Liver (tissue), 7 donors: ENCODE measurements at regions not wholly inside any gene's neighbourhood (a gene's known extent, or its start where the extent isn't known, plus 50 kb on each side); places are given as distances from the start of the nearest gene placed in this dataset.

Experiments
- DNase-seq: peaks from one replicate; pipeline ENCODE4 v3.0.0-alpha.2; 2017; ENCODE audit warnings: low spot score
- H3K27ac ChIP-seq, 2 donors: one replicate each; pipeline ENCODE4 v1.7.0; 2013; ENCODE audit warnings: inconsistent platforms in 2 of 2, low read length in 2 of 2, control low read depth in 1 of 2, low read depth in 1 of 2, mild to moderate bottlenecking in 1 of 2
- H3K27me3 ChIP-seq, 4 donors: one replicate each; pipeline versions ENCODE4 v1.6.1 to v1.7.0; 2013; ENCODE audit warnings: low read length in 3 of 4, inconsistent platforms in 1 of 4, mild to moderate bottlenecking in 1 of 4, moderate library complexity in 1 of 4; ENCODE audit not compliant: control insufficient read depth in 4 of 4, insufficient read depth in 4 of 4
- H3K36me3 ChIP-seq, 4 donors: one replicate each; pipeline versions ENCODE4 v1.6.1 to v1.7.0; 2013; ENCODE audit warnings: low read length in 3 of 4, mild to moderate bottlenecking in 3 of 4, low read depth in 1 of 4, moderate library complexity in 1 of 4; ENCODE audit not compliant: control insufficient read depth in 4 of 4, insufficient read depth in 3 of 4
- H3K4me1 ChIP-seq, 4 donors: one replicate each; pipeline versions ENCODE4 v1.6.1 to v1.7.0; 2013; ENCODE audit warnings: low read length in 3 of 4, mild to moderate bottlenecking in 3 of 4, moderate library complexity in 1 of 4; ENCODE audit not compliant: control insufficient read depth in 4 of 4, insufficient read depth in 4 of 4
- H3K4me3 ChIP-seq, 3 donors: one replicate each; pipeline versions ENCODE4 v1.6.1 to v1.7.0; 2013; ENCODE audit warnings: low read length in 3 of 3, control low read depth in 1 of 3, low read depth in 1 of 3, mild to moderate bottlenecking in 1 of 3
- H3K9ac ChIP-seq, 2 donors: one replicate each; pipeline ENCODE4 v1.7.0; 2013; ENCODE audit warnings: low read length in 2 of 2, mild to moderate bottlenecking in 2 of 2, moderate library complexity in 2 of 2, control low read depth in 1 of 2, low read depth in 1 of 2
- H3K9me3 ChIP-seq, 4 donors: one replicate each; pipeline versions ENCODE4 v1.6.1 to v1.7.0; 2013; ENCODE audit warnings: low read length in 3 of 4; ENCODE audit not compliant: control insufficient read depth in 4 of 4
- ATF3 ChIP-seq: IDR thresholded peaks from 2 replicates; pipeline ENCODE4 v1.6.1; 2016; ENCODE audit warnings: antibody characterized with exemption
- EGR1 ChIP-seq, 2 donors: IDR thresholded peaks; 2 replicates each; pipeline ENCODE4 v1.6.1; 2016 to 2018; ENCODE audit warnings: antibody characterized with exemption in 2 of 2, low read depth in 2 of 2
- FOXA1 ChIP-seq: IDR thresholded peaks from 2 replicates; pipeline ENCODE4 v1.6.1; 2016; ENCODE audit warnings: antibody characterized with exemption
- FOXA2 ChIP-seq: IDR thresholded peaks from 2 replicates; pipeline ENCODE4 v1.6.1; 2016; ENCODE audit warnings: antibody characterized with exemption
- GABPA ChIP-seq, 2 donors: IDR thresholded peaks in 1 of 2; conservative IDR thresholded peaks in 1 of 2; 2 replicates each; pipeline ENCODE4 v1.6.1; 2016; ENCODE audit warnings: antibody characterized with exemption in 2 of 2, mild to moderate bottlenecking in 1 of 2, moderate library complexity in 1 of 2
- HNF4A ChIP-seq, 2 donors: conservative IDR thresholded peaks; 2 replicates each; pipeline ENCODE4 v1.6.1; 2016; ENCODE audit warnings: antibody characterized with exemption in 2 of 2, mild to moderate bottlenecking in 2 of 2
- HNF4G ChIP-seq: IDR thresholded peaks from 2 replicates; pipeline ENCODE4 v1.6.1; 2016; ENCODE audit warnings: antibody characterized with exemption
- JUND ChIP-seq, 2 donors: IDR thresholded peaks; 2 replicates each; pipeline ENCODE4 v1.6.1; 2016; ENCODE audit warnings: antibody characterized with exemption in 2 of 2
- MAX ChIP-seq: IDR thresholded peaks from 2 replicates; pipeline ENCODE4 v1.6.1; 2016; ENCODE audit warnings: antibody characterized with exemption
- NR2F2 ChIP-seq: IDR thresholded peaks from 2 replicates; pipeline ENCODE4 v1.6.1; 2016; ENCODE audit warnings: antibody characterized with exemption
- RAD21 ChIP-seq, 2 donors: IDR thresholded peaks; 2 replicates each; pipeline ENCODE4 v1.6.1; 2016; ENCODE audit warnings: antibody characterized with exemption in 2 of 2, mild to moderate bottlenecking in 2 of 2
- REST ChIP-seq: IDR thresholded peaks from 2 replicates; pipeline ENCODE4 v1.6.1; 2016; ENCODE audit warnings: antibody characterized with exemption, mild to moderate bottlenecking
- RXRA ChIP-seq, 2 donors: IDR thresholded peaks; 2 replicates each; pipeline ENCODE4 v1.6.1; 2017 to 2018; ENCODE audit warnings: antibody characterized with exemption in 2 of 2, mild to moderate bottlenecking in 1 of 2
- SP1 ChIP-seq: IDR thresholded peaks from 2 replicates; pipeline ENCODE4 v1.6.1; 2018; ENCODE audit warnings: antibody characterized with exemption, mild to moderate bottlenecking
- TAF1 ChIP-seq: conservative IDR thresholded peaks from 2 replicates; pipeline ENCODE4 v1.6.1; 2016; ENCODE audit warnings: antibody characterized with exemption, mild to moderate bottlenecking
- YY1 ChIP-seq: IDR thresholded peaks from 2 replicates; pipeline ENCODE4 v1.6.1; 2016; ENCODE audit warnings: antibody characterized with exemption, mild to moderate bottlenecking
- ZBTB33 ChIP-seq: IDR thresholded peaks from 2 replicates; pipeline ENCODE4 v1.6.1; 2016; ENCODE audit warnings: antibody characterized with exemption
- WGBS: extraction: QIAGEN DNeasy Blood & Tissue Kit; methylation state at CpG from one replicate; pipeline ENCODE4 v1.1.7; 2013; 5-methylcytosine and 5-hydroxymethylcytosine counted together
- donor health status: healthy.
- donor health status: healthy.
- donor health status: healthy.
- donor health status: healthy.

GRCh38 chr2:138428710-138429440, 72.7 kb upstream of the SPOPL start:
- H3K27me3 ChIP-seq: no peaks in the 10 kb centered on the region
- no peak for TF ChIP-seq MAX
- no peak for TF ChIP-seq HNF4A (conservative IDR thresholded peaks at IDR 0.05)
- no peak for TF ChIP-seq NR2F2
- TF ChIP-seq REST: no peak
- TF ChIP-seq ZBTB33: no peak
- no peak for TF ChIP-seq YY1
- no peak for TF ChIP-seq FOXA2
- TF ChIP-seq RXRA (IDR thresholded peaks at IDR 0.05): no peak
- no peak for TF ChIP-seq GABPA (IDR thresholded peaks at IDR 0.05 in 1 of 2, conservative IDR thresholded peaks at IDR 0.05 in 1 of 2)
- TF ChIP-seq SP1: no peak
- peaks cover 2 to 6% (median 4%) of the 10 kb centered on the region in 4 donors for H3K4me1 ChIP-seq
- DNase-seq: no peak
- no peak overlapping the region for H3K27ac ChIP-seq
- no peak overlapping the region for H3K9ac ChIP-seq
- 65% methylated on average over 4 of the region's 4 CpGs for WGBS
- no peaks in the 10 kb centered on the region for H3K9me3 ChIP-seq
- no peaks in the 10 kb centered on the region for H3K36me3 ChIP-seq
- H3K4me3 ChIP-seq: no peak overlapping the region

- H3K9me3 ChIP-seq: no peaks in the 10 kb centered on the region
- WGBS: 41% methylated on average over 3 of the region's 3 CpGs
- no peak overlapping the region for H3K9ac ChIP-seq
- no peak for DNase-seq
- H3K27ac ChIP-seq: no peak overlapping the region
- H3K36me3 ChIP-seq: no peaks in the 10 kb centered on the region
- no peak for TF ChIP-seq TAF1
- TF ChIP-seq EGR1 (IDR thresholded peaks at IDR 0.05; ENCODE audit: low read depth in 2 of 2): no peak
- TF ChIP-seq HNF4A (conservative IDR thresholded peaks at IDR 0.05): no peak
- TF ChIP-seq JUND (IDR thresholded peaks at IDR 0.05): no peak
- TF ChIP-seq ZBTB33: no peak
- TF ChIP-seq FOXA1: no peak
- no peak for TF ChIP-seq RXRA (IDR thresholded peaks at IDR 0.05)
- TF ChIP-seq SP1: no peak
- no peak for TF ChIP-seq HNF4G
- no peak for TF ChIP-seq NR2F2
- TF ChIP-seq YY1: no peak
- no peak for TF ChIP-seq ATF3
- TF ChIP-seq FOXA2: no peak
- no peak for TF ChIP-seq MAX
- TF ChIP-seq REST: no peak
- TF ChIP-seq GABPA (IDR thresholded peaks at IDR 0.05 in 1 of 2, conservative IDR thresholded peaks at IDR 0.05 in 1 of 2): no peak
- no peak for TF ChIP-seq RAD21 (IDR thresholded peaks at IDR 0.05)
- H3K27me3 ChIP-seq: no peaks in the 10 kb centered on the region
- H3K4me1 ChIP-seq: peaks cover 3 to 9% (median 6%) of the 10 kb centered on the region in 4 donors
- H3K4me3 ChIP-seq: no peak overlapping the region
These were observed 71.4 kb upstream of the SPOPL start for GRCh38 chr2:138430181-138430580.
